A549 (cell line): ENCODE measurements at regions not wholly inside any gene's neighbourhood (a gene's known extent, or its start where the extent isn't known, plus 50 kb on each side); places are given as distances from the start of the nearest gene placed in this dataset.
"Not testable (repeated sequence)": the region's sequence is repeated elsewhere in the genome, so short reads cannot be mapped to it uniquely, and the experiment has no call there.

ENCODE experiments used
- ATAC-seq, 2 experiments: fragments of 200-7000 bp in 1 of 2; fragments of >200 bp in 1 of 2; cut with Nextera tagmentation in 1 of 2; cut with Tn5 transposase in 1 of 2; 3 replicates each; pipeline versions ENCODE4 v1.8.0 to v1.9.1; 2018 to 2020; ENCODE audit warnings: mild to moderate bottlenecking in 1 of 2, moderate library complexity in 1 of 2
- CTCF ChIA-PET: fragments of 300-600 bp; sonication (Branson Sonifier 250); formaldehyde crosslinking; extraction: SDS; loops from one replicate; lab custom pipeline; 2021; ENCODE audit warnings: antibody characterized with exemption, inconsistent platforms; lab: Yijun Ruan, JAX
- POLR2A ChIA-PET: fragments of 350-600 bp; formaldehyde crosslinking; extraction: SDS; loops from one replicate; lab custom pipeline; 2021; ENCODE audit warnings: antibody characterized with exemption, inconsistent platforms; lab: Yijun Ruan, JAX
- DNase-seq, 2 experiments: peaks; one replicate each; pipeline versions ENCODE4 v3.0.0 to v3.0.0-alpha.2; 2011 to 2016; ENCODE audit warnings: low read depth in 1 of 2, low spot score in 1 of 2
- FAIRE-seq: peaks from 2 replicates; lab custom pipeline; 2011; peaks lifted over from hg19 to GRCh38; lab: Jason Lieb, UNC
- H3K27ac ChIP-seq, 2 experiments: fragments of >200 bp; sonication (Bioruptor Twin); formaldehyde crosslinking; 3 replicates each; pipeline ENCODE4 v1.5.1; 2016 to 2017
- H3K4me1 ChIP-seq: fragments of >200 bp; sonication (Bioruptor Twin); formaldehyde crosslinking; 3 replicates; pipeline ENCODE4 v1.6.1; 2016
- H3K4me2 ChIP-seq: fragments of >200 bp; sonication (Bioruptor Twin); formaldehyde crosslinking; 3 replicates; pipeline ENCODE4 v1.6.1; 2016
- H3K4me3 ChIP-seq: fragments of >200 bp; sonication (Bioruptor Twin); formaldehyde crosslinking; 3 replicates; pipeline ENCODE4 v1.5.1; 2016
- H3K9me3 ChIP-seq: fragments of >200 bp; sonication (Bioruptor Twin); formaldehyde crosslinking; 3 replicates; pipeline ENCODE4 v1.6.1; 2016
- CBX8 ChIP-seq: fragments of 200-600 bp; sonication (generic); IDR thresholded peaks from 2 replicates; pipeline ENCODE4 v1.6.1; 2016
- CEBPB ChIP-seq, 2 experiments: fragments of >200 bp in 1 of 2; sonication (Bioruptor Twin) in 1 of 2; formaldehyde crosslinking in 1 of 2; IDR thresholded peaks; 2 replicates each; pipeline ENCODE4 v1.6.1; 2012 to 2016
- EHF ChIP-seq: fragments of 250-450 bp; sonication (Bioruptor Pico); IDR thresholded peaks from 2 replicates; pipeline ENCODE4 v1.5.0; 2020; ENCODE audit warnings: mild to moderate bottlenecking
- EHMT2 ChIP-seq: fragments of 200-600 bp; sonication (generic); IDR thresholded peaks from 2 replicates; pipeline ENCODE4 v1.6.1; 2016; ENCODE audit warnings: antibody characterized with exemption, low read depth, mild to moderate bottlenecking, moderate library complexity
- FOSL2 ChIP-seq, 2 experiments: fragments of 450-650 bp in 1 of 2; fragments of >200 bp in 1 of 2; sonication (Bioruptor Twin) in 1 of 2; formaldehyde crosslinking; IDR thresholded peaks; 2 replicates each; pipeline versions ENCODE4 v1.5.0 to v1.6.1; 2016 to 2020; ENCODE audit warnings: mild to moderate bottlenecking in 1 of 2, moderate library complexity in 1 of 2
- FOXS1 ChIP-seq: fragments of 250-450 bp; sonication (Bioruptor Pico); IDR thresholded peaks from 2 replicates; pipeline ENCODE4 v1.5.0; 2020; ENCODE audit warnings: mild to moderate bottlenecking, moderate library complexity
- HDAC2 ChIP-seq: fragments of 200-600 bp; sonication (generic); IDR thresholded peaks from 2 replicates; pipeline ENCODE4 v1.6.1; 2016
- HOXA7 ChIP-seq: fragments of 250-450 bp; sonication (Bioruptor Pico); IDR thresholded peaks from 2 replicates; pipeline ENCODE4 v1.5.0; 2020; ENCODE audit warnings: mild to moderate bottlenecking, moderate library complexity
- HOXB13 ChIP-seq: fragments of 250-450 bp; sonication (Bioruptor Pico); IDR thresholded peaks from 2 replicates; pipeline ENCODE4 v1.5.0; 2020; ENCODE audit warnings: low read depth, mild to moderate bottlenecking, moderate library complexity
- JUNB ChIP-seq: fragments of >200 bp; sonication (Bioruptor Twin); formaldehyde crosslinking; IDR thresholded peaks from 2 replicates; pipeline ENCODE4 v1.6.1; 2016
- KDM5A ChIP-seq: fragments of 200-600 bp; sonication (generic); IDR thresholded peaks from 2 replicates; pipeline ENCODE4 v1.6.1; 2016; ENCODE audit warnings: antibody characterized with exemption, mild to moderate bottlenecking
- MAFK ChIP-seq: fragments of 450-650 bp; IDR thresholded peaks from 2 replicates; pipeline ENCODE4 v1.6.1; 2014; ENCODE audit not compliant: partially characterized antibody
- NPAS2 ChIP-seq: fragments of 250-450 bp; sonication (Bioruptor Pico); IDR thresholded peaks from 2 replicates; pipeline ENCODE4 v1.8.0; 2022; ENCODE audit warnings: mild to moderate bottlenecking, moderate library complexity, borderline replicate concordance
- NR3C1 ChIP-seq: fragments of >200 bp; sonication (Bioruptor Twin); formaldehyde crosslinking; IDR thresholded peaks from 3 replicates; pipeline ENCODE4 v1.6.1; 2017
- POLR2AphosphoS2 ChIP-seq: conservative IDR thresholded peaks from 2 replicates; pipeline ENCODE4 v1.6.1; 2012; ENCODE audit warnings: low read length, improper control_type of control experiment, inconsistent platforms
- RARB ChIP-seq: fragments of 250-450 bp; sonication (Bioruptor Pico); IDR thresholded peaks from 2 replicates; pipeline ENCODE4 v1.8.0; 2021; ENCODE audit warnings: mild to moderate bottlenecking, moderate library complexity
- RNF2 ChIP-seq: fragments of 200-600 bp; sonication (generic); IDR thresholded peaks from 2 replicates; pipeline ENCODE4 v1.6.1; 2016; ENCODE audit warnings: low read depth, mild to moderate bottlenecking, antibody characterized with exemption, moderate library complexity, borderline replicate concordance
- TFCP2L1 ChIP-seq: fragments of 250-450 bp; sonication (Bioruptor Pico); IDR thresholded peaks from 2 replicates; pipeline ENCODE4 v1.5.0; 2021; ENCODE audit warnings: mild to moderate bottlenecking
- TP53 ChIP-seq: fragments of 250-450 bp; sonication (Bioruptor Pico); IDR thresholded peaks from 2 replicates; pipeline ENCODE4 v1.5.0; 2021; ENCODE audit warnings: mild to moderate bottlenecking, moderate library complexity
- ZC3H11A ChIP-seq: fragments of 450-650 bp; IDR thresholded peaks from 2 replicates; pipeline ENCODE4 v1.6.1; 2014; ENCODE audit warnings: antibody characterized with exemption, mild to moderate bottlenecking
- ZFP36 ChIP-seq: fragments of 450-650 bp; IDR thresholded peaks from 2 replicates; pipeline ENCODE4 v1.6.1; 2014; ENCODE audit warnings: borderline replicate concordance; ENCODE audit not compliant: partially characterized antibody
- ZSCAN20 ChIP-seq: fragments of 250-450 bp; sonication (Bioruptor Pico); IDR thresholded peaks from 2 replicates; pipeline ENCODE4 v1.8.0; 2022; ENCODE audit warnings: mild to moderate bottlenecking, moderate library complexity
- WGBS: methylation state at CpG from one replicate; pipeline ENCODE4 v1.1.6; 2017; ENCODE audit errors: missing lambda C conversion rate; 5-methylcytosine and 5-hydroxymethylcytosine counted together
- TF ChIP-seq, protein P1 (sequence below): fragments of 150-350 bp; IDR thresholded peaks from 2 replicates; pipeline ENCODE4 v1.6.1; 2014; ENCODE audit warnings: low read depth, mild to moderate bottlenecking, low read length
- TF ChIP-seq, protein P2 (sequence below): IDR thresholded peaks from 2 replicates; pipeline ENCODE4 v1.6.1; 2012; ENCODE audit warnings: low read depth, borderline replicate concordance
- TF ChIP-seq, protein P3 (sequence below): fragments of >200 bp; sonication (Bioruptor Twin); formaldehyde crosslinking; IDR thresholded peaks from 3 replicates; pipeline ENCODE4 v1.6.1; 2016
- TF ChIP-seq, protein P4 (sequence below): fragments of >200 bp; sonication (Bioruptor Twin); formaldehyde crosslinking; IDR thresholded peaks from 2 replicates; pipeline ENCODE4 v1.6.1; 2016
- TF ChIP-seq, protein P5 (sequence below): fragments of 250-450 bp; sonication (Bioruptor Pico); IDR thresholded peaks from 2 replicates; pipeline ENCODE4 v1.5.0; 2020; ENCODE audit warnings: low read depth, mild to moderate bottlenecking, moderate library complexity

DNA sequence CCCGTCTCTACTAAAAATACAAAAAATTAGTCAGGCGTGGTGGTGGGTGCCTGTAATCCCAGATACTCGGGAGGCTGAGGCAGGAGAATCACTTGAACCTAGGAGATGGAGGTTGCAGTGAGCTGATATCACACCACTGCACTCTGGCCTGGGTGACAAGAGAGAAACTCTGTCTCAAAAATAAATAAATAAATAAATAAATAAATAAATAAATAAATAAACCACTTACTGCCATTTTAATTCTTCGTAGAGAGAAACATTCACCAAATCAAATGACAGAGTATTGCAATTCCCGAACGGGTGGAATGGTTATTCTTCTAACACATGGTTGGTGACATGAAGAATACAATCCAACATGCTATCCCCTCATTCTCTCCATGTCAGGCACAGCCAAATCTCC, 754.3 kb upstream of the AUTS2 start:
- H3K4me2 ChIP-seq, DNase-seq, H3K4me1 ChIP-seq, H3K9me3 ChIP-seq, POLR2A ChIA-PET, H3K27ac ChIP-seq, H3K4me3 ChIP-seq, ATAC-seq, FAIRE-seq, CTCF ChIA-PET: not testable (repeated sequence)
- 83% methylated on average over 6 of the region's 6 CpGs for WGBS
- TF ChIP-seq ZC3H11A = peak; percentile 94

DNA sequence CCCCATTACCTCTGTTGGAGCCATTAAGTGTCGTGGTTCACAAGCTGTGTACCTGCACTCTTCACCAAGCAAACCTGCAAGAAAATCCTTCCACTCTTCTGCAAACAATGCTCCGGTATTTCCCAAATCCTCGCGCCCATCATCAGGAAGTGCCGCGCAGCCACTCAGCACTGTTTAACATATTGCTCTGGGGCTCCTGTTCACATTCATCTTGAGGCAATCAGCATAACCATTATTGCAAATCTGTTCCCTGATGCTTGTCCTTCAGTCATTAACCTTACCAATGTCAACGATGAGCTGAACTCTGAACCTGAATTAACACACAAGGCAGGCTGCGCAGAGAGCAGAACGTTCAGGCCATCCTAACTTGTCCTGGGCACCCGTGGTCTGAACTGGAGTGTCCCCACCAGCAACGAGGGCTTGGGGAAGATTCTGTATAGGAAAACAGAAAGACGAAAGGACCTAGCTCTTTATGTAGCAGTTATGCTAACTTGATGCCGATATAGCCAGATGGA, 751.4 kb upstream of the AUTS2 start:
- POLR2A ChIA-PET = no interaction called here
- Histone ChIP-seq H3K4me2 (no peak overlapping the region), H3K27ac (no peak overlapping the region), H3K4me1 (no peaks in the 10 kb centered on the region), H3K9me3 (no peaks in the 10 kb centered on the region), H3K4me3 (no peak overlapping the region)
- ATAC-seq = no peak
- TF ChIP-seq, protein P1, sequence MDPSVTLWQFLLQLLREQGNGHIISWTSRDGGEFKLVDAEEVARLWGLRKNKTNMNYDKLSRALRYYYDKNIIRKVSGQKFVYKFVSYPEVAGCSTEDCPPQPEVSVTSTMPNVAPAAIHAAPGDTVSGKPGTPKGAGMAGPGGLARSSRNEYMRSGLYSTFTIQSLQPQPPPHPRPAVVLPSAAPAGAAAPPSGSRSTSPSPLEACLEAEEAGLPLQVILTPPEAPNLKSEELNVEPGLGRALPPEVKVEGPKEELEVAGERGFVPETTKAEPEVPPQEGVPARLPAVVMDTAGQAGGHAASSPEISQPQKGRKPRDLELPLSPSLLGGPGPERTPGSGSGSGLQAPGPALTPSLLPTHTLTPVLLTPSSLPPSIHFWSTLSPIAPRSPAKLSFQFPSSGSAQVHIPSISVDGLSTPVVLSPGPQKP = no peak
- TF ChIP-seq, protein P2, sequence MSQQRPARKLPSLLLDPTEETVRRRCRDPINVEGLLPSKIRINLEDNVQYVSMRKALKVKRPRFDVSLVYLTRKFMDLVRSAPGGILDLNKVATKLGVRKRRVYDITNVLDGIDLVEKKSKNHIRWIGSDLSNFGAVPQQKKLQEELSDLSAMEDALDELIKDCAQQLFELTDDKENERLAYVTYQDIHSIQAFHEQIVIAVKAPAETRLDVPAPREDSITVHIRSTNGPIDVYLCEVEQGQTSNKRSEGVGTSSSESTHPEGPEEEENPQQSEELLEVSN = no peak
- TF ChIP-seq FOXS1 (CRISPR knock-in tag) = no peak
- no peak for TF ChIP-seq KDM5A
- no peak for TF ChIP-seq ZSCAN20
- TF ChIP-seq, protein P3, sequence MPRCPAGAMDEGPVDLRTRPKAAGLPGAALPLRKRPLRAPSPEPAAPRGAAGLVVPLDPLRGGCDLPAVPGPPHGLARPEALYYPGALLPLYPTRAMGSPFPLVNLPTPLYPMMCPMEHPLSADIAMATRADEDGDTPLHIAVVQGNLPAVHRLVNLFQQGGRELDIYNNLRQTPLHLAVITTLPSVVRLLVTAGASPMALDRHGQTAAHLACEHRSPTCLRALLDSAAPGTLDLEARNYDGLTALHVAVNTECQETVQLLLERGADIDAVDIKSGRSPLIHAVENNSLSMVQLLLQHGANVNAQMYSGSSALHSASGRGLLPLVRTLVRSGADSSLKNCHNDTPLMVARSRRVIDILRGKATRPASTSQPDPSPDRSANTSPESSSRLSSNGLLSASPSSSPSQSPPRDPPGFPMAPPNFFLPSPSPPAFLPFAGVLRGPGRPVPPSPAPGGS = no peak
- TF ChIP-seq ZFP36 = no peak
- no peak for TF ChIP-seq NR3C1
- no peak for TF ChIP-seq HDAC2
- TF ChIP-seq HOXB13 (CRISPR knock-in tag) = no peak
- TF ChIP-seq CBX8 = no peak
- TF ChIP-seq HOXA7 (CRISPR knock-in tag) = no peak
- no peak for TF ChIP-seq TP53 (CRISPR knock-in tag)
- TF ChIP-seq RNF2 = no peak
- TF ChIP-seq, protein P4, sequence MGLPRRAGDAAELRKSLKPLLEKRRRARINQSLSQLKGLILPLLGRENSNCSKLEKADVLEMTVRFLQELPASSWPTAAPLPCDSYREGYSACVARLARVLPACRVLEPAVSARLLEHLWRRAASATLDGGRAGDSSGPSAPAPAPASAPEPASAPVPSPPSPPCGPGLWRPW = no peak
- no peak for DNase-seq
- CTCF ChIA-PET = interaction anchor here (1.6 kb wide), 1 partner anchor 9 kb away, joined by 4 read pairs; no protein-coding TSS in a partner anchor
- 64% methylated on average over 13 of the region's 13 CpGs for WGBS
- FAIRE-seq = no peak

DNA sequence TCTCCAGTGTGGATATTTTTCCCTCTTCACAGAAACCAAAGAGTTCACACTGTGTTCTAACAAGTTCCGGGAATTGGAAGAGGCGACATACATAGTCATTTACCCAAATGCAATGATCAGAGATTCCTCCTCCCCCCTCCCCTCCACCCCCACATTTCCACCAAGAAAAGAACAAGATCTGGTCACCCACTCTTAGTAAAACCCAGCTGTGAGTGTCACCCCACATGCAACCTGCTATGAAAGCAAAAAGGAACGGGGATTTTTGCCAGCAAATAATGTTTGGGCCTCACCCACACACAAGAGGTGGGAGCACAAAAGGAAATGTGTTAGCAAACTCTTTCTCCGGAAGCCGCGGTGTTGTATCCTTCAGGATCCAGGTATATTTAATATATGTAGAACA, 745.0 kb upstream of the AUTS2 start:
- ChIA-PET POLR2A (no interaction called here), CTCF (no interaction called here)
- Histone ChIP-seq H3K4me1 (no peaks in the 10 kb centered on the region), H3K4me2 (no peak overlapping the region), H3K4me3 (no peak overlapping the region), H3K9me3 (no peaks in the 10 kb centered on the region), H3K27ac (no peak overlapping the region)
- ATAC-seq (no peak), FAIRE-seq (no peak), DNase-seq (no peak)
- 87% methylated on average over 6 of the region's 6 CpGs for WGBS
- TF ChIP-seq EHMT2 = no peak

DNA sequence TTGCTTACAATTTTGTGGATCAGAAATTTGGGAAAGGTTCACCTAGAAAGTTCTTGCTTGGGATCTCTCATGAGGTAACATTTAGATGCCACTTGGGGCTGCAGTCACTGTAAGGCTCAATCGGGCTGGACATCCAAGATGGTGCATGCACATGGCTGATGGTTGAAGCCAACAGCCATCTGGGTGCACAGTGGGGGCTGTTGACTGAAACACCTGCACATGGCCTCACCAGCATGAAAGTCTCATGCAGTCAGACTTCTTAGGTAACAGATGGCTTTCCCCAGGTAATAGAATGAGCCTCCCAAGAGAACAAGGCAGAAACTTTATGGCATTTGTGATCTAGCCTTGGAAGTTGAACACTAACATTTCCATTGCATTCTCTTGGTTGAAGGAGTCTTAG, 740.7 kb upstream of the AUTS2 start:
- Histone ChIP-seq H3K27ac (no peak overlapping the region), H3K9me3 (no peaks in the 10 kb centered on the region), H3K4me2 (no peak overlapping the region), H3K4me3 (no peak overlapping the region), H3K4me1 (no peaks in the 10 kb centered on the region)
- ChIA-PET CTCF (no interaction called here), POLR2A (no interaction called here)
- no peak for FAIRE-seq
- WGBS = 21% methylated on average over 1 of the region's 1 CpG
- ATAC-seq = no peak
- no peak for DNase-seq
- no peak for TF ChIP-seq CEBPB (IDR thresholded peaks at IDR 0.05)
- no peak for TF ChIP-seq EHF (CRISPR knock-in tag)
- TF ChIP-seq TFCP2L1 = no peak
- no peak for TF ChIP-seq MAFK
- TF ChIP-seq, protein P3 = no peak
- TF ChIP-seq, protein P5, sequence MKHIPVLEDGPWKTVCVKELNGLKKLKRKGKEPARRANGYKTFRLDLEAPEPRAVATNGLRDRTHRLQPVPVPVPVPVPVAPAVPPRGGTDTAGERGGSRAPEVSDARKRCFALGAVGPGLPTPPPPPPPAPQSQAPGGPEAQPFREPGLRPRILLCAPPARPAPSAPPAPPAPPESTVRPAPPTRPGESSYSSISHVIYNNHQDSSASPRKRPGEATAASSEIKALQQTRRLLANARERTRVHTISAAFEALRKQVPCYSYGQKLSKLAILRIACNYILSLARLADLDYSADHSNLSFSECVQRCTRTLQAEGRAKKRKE = no peak
- TF ChIP-seq POLR2AphosphoS2 = no peak
- no peak for TF ChIP-seq NPAS2 (CRISPR knock-in tag)
- no peak for TF ChIP-seq HDAC2
- no peak for TF ChIP-seq JUNB
- TF ChIP-seq RARB (CRISPR knock-in tag) = no peak
- TF ChIP-seq NR3C1 = no peak
- TF ChIP-seq FOSL2 (IDR thresholded peaks at IDR 0.05) = no peak
- no peak for TF ChIP-seq FOSL2 (CRISPR knock-in tag; IDR thresholded peaks at IDR 0.05)
